Glutamatergic neuron (in vitro differentiated cells): ENCODE measurements at regions not wholly inside any gene's neighbourhood (a gene's known extent, or its start where the extent isn't known, plus 50 kb on each side); places are given as distances from the start of the nearest gene placed in this dataset.

Experiments used
- DNase-seq: peaks from one replicate; pipeline ENCODE4 v3.0.0; 2022
- H3K27ac Mint-ChIP-seq: one replicate; pipeline ENCODE4 v1.8.0; 2020; ENCODE audit warnings: mild to moderate bottlenecking, mixed read lengths, inconsistent platforms; ENCODE audit not compliant: unreplicated experiment
- H3K27me3 Mint-ChIP-seq: one replicate; pipeline ENCODE4 v1.8.0; 2020; ENCODE audit warnings: mild to moderate bottlenecking, moderate library complexity, mixed read lengths, inconsistent platforms; ENCODE audit not compliant: unreplicated experiment
- H3K36me3 Mint-ChIP-seq: one replicate; pipeline ENCODE4 v1.8.0; 2020; ENCODE audit warnings: mild to moderate bottlenecking, mixed read lengths, inconsistent platforms; ENCODE audit not compliant: unreplicated experiment
- H3K4me1 Mint-ChIP-seq: one replicate; pipeline ENCODE4 v1.8.0; 2020; ENCODE audit warnings: mild to moderate bottlenecking, low read depth, mixed read lengths, inconsistent platforms; ENCODE audit not compliant: unreplicated experiment
- H3K4me3 Mint-ChIP-seq: one replicate; pipeline ENCODE4 v1.8.0; 2020; ENCODE audit warnings: mild to moderate bottlenecking, mixed read lengths, inconsistent platforms; ENCODE audit not compliant: unreplicated experiment
- H3K9me3 Mint-ChIP-seq: one replicate; pipeline ENCODE4 v1.8.0; 2020; ENCODE audit warnings: mild to moderate bottlenecking, moderate library complexity, mixed read lengths, inconsistent platforms; ENCODE audit not compliant: unreplicated experiment
- CTCF ChIP-seq: fragments of 200-600 bp; sonication (generic); IDR thresholded peaks from one replicate; pipeline ENCODE4 v1.5.0; 2021; ENCODE audit not compliant: partially characterized antibody, unreplicated experiment

GRCh38 chr14:100654814-100655740, 67.9 kb upstream of the BEGAIN start:
- TF ChIP-seq CTCF = peak; percentile 88
- no peaks in the 10 kb centered on the region for H3K36me3 Mint-ChIP-seq
- no peak overlapping the region for H3K27ac Mint-ChIP-seq
- H3K4me3 Mint-ChIP-seq = no peak overlapping the region
- H3K27me3 Mint-ChIP-seq = peaks cover 17% of the 10 kb centered on the region
- peaks cover 2% of the 10 kb centered on the region for H3K4me1 Mint-ChIP-seq
- peaks cover 3% of the 10 kb centered on the region for H3K9me3 Mint-ChIP-seq
- DNase-seq = peak; percentile 72

- peaks cover 3% of the 10 kb centered on the region for H3K9me3 Mint-ChIP-seq
- no peak for DNase-seq
- no peak overlapping the region for H3K4me3 Mint-ChIP-seq
- no peak for TF ChIP-seq CTCF
- H3K36me3 Mint-ChIP-seq = no peaks in the 10 kb centered on the region
- peaks cover 15% of the 10 kb centered on the region for H3K27me3 Mint-ChIP-seq
- no peak overlapping the region for H3K27ac Mint-ChIP-seq
- peaks cover 2% of the 10 kb centered on the region for H3K4me1 Mint-ChIP-seq
Observed at GRCh38 chr14:100655741-100656085, 68.5 kb upstream of the BEGAIN start.

GRCh38 chr14:100656996-100657395, 69.7 kb upstream of the DLK1 start:
- Mint-ChIP-seq H3K36me3 (no peaks in the 10 kb centered on the region), H3K27ac (no peak overlapping the region), H3K4me3 (no peak overlapping the region), H3K4me1 (peaks cover 2% of the 10 kb centered on the region), H3K27me3 (peaks cover 15% of the 10 kb centered on the region), H3K9me3 (peaks cover 3% of the 10 kb centered on the region)
- TF ChIP-seq CTCF = no peak
- no peak for DNase-seq

- peaks cover 3% of the 10 kb centered on the region for H3K9me3 Mint-ChIP-seq
- peaks cover 15% of the 10 kb centered on the region for H3K27me3 Mint-ChIP-seq
- H3K27ac Mint-ChIP-seq = no peak overlapping the region
- no peaks in the 10 kb centered on the region for H3K36me3 Mint-ChIP-seq
- peaks cover 2% of the 10 kb centered on the region for H3K4me1 Mint-ChIP-seq
- no peak overlapping the region for H3K4me3 Mint-ChIP-seq
- TF ChIP-seq CTCF = no peak
- no peak for DNase-seq
Observed at GRCh38 chr14:100657780-100658179, 68.9 kb upstream of the DLK1 start.

- DNase-seq = no peak
- no peak overlapping the region for H3K27ac Mint-ChIP-seq
Observed at GRCh38 chr14:100658181-100658886, 68.4 kb upstream of the DLK1 start.

More at GRCh38 chr14:100658181-100658886, 68.4 kb upstream of the DLK1 start:
- Mint-ChIP-seq H3K27me3 (peaks cover 15% of the 10 kb centered on the region), H3K9me3 (peaks cover 3% of the 10 kb centered on the region), H3K36me3 (no peaks in the 10 kb centered on the region), H3K4me1 (peaks cover 2% of the 10 kb centered on the region), H3K4me3 (no peak overlapping the region)
- no peak for TF ChIP-seq CTCF
